H1 (cell line): ENCODE measurements at regions not wholly inside any gene's neighbourhood (a gene's known extent, or its start where the extent isn't known, plus 50 kb on each side); places are given as distances from the start of the nearest gene placed in this dataset.

Experiments
- EZH2 ChIP-seq: fragments of 200-600 bp; sonication (generic); IDR thresholded peaks from 2 replicates; pipeline ENCODE4 v1.7.1; 2012; ENCODE audit warnings: low read depth, mild to moderate bottlenecking, moderate library complexity, low read length, inconsistent platforms; ENCODE audit not compliant: severe bottlenecking
- GABPA ChIP-seq: IDR thresholded peaks from 2 replicates; pipeline ENCODE4 v1.6.1; 2011; ENCODE audit warnings: mild to moderate bottlenecking, low read length, moderate library complexity, borderline replicate concordance; ENCODE audit not compliant: insufficient read depth
- JUN ChIP-seq: IDR thresholded peaks from 2 replicates; pipeline ENCODE4 v1.6.1; 2011; ENCODE audit warnings: low read depth, mild to moderate bottlenecking, improper control_type of control experiment, low read length
- NANOG ChIP-seq: IDR thresholded peaks from 2 replicates; pipeline ENCODE4 v1.6.1; 2011; ENCODE audit warnings: low read length, low read depth, mild to moderate bottlenecking, inconsistent platforms; ENCODE audit not compliant: insufficient read depth, poor library complexity, severe bottlenecking
- SRF ChIP-seq: IDR thresholded peaks from 2 replicates; pipeline ENCODE4 v1.6.1; 2011; ENCODE audit warnings: mild to moderate bottlenecking, low read depth, low read length, moderate library complexity
- TAF1 ChIP-seq: IDR thresholded peaks from 2 replicates; pipeline ENCODE4 v1.6.1; 2011; ENCODE audit warnings: mild to moderate bottlenecking, low read depth, low read length

DNA sequence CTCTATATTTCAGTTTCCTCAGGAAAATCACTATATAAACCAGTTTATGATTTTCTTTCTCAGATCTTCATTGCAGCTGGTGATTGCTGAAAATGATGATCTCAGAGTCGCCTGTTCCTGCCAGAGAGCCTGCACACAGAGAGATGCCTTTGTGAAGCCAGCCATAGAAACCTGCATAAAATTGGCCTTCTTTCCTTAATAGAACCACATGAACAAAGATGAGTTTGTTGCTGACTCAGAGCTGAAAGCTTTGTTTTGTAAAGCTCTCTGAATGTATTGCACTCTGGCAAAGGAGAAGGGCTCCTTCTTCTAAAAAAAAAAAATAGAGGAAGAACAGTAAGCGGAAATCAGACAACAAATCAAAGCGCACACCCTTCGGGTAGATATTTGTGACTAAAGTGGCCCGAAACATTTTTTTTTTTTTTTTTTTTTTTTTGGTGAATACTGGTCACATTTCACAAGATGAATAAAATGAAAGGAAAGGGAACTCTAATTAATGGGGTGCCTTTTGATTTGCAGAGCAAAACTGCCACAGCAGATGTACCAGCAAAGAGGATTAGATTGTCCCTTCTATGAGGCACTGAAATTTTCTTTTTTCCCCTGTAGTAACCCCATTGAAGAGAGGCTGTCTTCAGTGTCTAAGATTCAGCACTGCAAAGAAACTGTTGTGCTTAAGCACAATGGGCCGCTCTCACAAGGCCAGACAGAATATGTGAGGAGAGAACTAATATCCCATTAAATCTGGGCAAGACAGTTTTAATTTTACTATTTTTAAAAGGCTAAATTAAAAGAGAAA lies 75.1 kb upstream of the PTPRZ1 start (continued):
- no peak for TF ChIP-seq EZH2
- TF ChIP-seq TAF1: no peak
- TF ChIP-seq SRF: no peak
- TF ChIP-seq GABPA: no peak
- TF ChIP-seq JUN: no peak
- TF ChIP-seq NANOG: no peak
